CD4-positive, alpha-beta T cell treated with Interleukin-12 subunit alpha and Interleukin-12 subunit beta, for 1 hour (primary cell): ENCODE measurements at regions not wholly inside any gene's neighbourhood (a gene's known extent, or its start where the extent isn't known, plus 50 kb on each side); places are given as distances from the start of the nearest gene placed in this dataset.

ENCODE experiments used
- DNase-seq: peaks from one replicate; pipeline ENCODE4 v3.0.0-alpha.2; 2020

DNA sequence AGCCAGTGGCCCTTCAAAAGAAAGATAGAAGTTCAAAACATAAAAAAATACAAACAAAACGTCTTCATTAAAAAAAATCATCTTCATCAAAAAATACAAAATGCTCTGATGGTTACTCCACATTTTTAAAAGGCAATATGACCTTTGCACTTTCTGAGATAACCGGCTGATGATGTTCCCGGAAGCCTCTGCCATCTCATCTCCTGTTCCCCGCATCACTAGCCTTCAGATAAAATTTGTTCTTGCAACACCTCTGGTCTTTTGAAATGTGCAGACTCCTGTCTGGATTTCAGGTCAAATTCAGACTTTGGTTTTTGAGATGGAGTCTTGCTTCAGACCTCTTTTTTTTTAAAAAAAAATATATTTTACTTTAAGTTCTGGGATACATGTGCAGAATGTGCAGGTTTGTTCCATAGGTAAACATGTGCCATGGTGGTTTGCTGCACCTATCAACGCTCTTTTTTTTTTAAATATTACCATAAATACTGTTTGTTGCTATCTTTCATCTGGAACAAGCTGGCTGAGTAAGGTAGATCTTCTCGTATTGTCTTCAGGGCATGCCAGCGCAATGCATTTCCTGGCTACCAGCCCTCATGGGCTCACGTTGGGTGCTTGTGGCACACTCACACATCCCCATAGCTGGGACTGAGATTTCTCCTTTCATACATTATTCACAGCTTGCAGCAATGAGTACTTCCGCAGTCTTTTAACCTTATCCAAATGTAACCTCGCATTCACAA, 418.9 kb upstream of the ARGLU1 start:
- DNase-seq, result no peak

DNA sequence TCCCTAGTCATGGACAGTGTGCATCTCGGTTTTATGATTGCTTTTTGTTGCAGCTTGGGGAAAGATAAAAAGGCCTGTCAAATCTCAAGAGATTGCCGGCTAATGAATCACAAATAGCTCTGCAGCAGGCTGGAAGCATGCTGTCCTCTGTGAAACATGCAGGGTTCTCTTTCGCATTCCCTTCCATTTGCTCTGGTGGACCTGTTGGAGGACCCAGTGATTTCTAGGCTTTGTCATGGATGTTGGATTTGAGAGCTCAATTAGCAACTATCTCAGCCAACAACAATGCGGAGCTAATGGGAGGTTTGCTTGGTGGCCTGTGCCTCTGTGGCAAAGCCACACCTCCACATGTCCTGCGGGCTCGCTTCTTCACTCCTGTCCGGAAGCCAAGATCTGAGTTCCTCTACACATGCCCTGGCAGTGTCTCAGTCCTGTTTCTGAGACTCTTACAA, 418.1 kb upstream of the ARGLU1 start:
- no peak for DNase-seq

DNA sequence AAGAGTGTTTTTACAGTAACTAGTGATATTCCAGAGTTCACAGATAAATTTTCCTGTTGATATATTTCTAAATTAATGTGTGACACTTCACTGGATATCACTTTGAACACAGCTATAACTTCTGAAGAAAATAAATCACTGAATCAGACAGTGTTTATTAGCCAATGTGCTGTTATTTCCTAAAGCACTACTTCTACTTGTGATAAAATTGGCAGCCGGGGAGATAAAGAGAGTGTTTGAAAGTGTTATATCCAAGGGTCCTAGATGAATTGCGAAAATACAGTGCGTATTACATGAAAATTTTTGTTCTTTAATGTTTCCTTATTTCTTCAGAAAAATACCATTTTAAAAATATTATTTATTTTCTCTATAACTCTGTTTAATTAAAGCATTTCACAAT, 417.5 kb upstream of the ARGLU1 start:
- DNase-seq, result no peak

DNA sequence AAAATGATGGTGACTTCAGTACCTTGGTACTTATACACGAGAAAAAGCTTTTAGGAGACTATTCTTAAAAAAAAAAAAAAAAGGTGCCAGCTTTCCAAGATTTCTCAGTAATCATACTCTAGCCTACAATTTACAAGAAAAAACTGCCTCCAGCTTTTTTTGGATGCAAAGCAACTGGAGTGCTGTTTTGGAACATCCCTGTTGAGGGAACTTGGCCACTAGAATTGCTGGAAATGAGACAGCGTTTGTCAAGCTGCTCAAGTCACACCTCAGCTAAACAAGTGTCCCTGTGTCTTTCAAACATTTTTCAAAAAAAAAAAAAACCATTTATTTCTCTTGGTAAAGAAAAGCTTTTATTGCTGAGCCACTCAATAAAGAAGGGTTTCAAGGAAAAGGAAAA, 413.1 kb upstream of the ARGLU1 start:
- DNase-seq, result no peak

DNA sequence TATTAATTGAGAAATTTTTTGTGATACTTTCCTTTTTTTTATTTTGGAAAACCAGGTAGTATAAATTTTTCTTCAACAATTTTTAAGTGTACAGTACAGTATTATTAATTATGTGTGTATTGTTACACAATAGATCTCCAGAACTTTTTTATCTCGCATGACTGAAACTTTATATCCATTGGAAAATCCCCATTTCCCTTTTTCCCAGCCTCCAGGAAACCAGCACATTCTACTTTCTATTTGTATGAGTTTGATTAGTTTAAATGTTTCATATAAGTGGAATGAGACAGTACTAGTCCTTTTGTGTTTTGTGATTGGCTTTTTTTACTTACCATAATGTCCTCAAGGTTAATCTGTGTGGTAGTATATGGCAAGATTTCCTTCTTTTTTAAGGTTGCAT, 399.5 kb upstream of the ARGLU1 start:
- DNase-seq, result no peak

DNA sequence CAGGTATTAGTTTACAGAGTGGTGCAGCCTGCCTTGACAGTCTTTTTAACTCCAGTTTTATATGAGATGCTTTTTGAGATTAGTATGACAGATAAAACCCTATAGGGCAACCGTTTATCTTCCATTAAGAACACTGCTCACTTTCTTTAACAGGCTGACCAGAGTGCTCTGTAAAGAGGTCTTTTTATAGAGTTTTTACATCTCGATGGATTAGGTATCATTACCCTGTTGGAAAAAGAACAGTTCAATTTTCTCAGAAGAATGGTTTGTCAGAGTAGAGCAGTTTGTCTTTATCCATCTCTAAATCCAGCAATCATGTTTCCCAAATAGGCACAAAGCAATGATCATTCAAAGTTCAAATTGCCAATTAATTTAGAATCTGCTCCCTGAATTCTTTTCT, 395.2 kb upstream of the ARGLU1 start:
- no peak for DNase-seq

DNA sequence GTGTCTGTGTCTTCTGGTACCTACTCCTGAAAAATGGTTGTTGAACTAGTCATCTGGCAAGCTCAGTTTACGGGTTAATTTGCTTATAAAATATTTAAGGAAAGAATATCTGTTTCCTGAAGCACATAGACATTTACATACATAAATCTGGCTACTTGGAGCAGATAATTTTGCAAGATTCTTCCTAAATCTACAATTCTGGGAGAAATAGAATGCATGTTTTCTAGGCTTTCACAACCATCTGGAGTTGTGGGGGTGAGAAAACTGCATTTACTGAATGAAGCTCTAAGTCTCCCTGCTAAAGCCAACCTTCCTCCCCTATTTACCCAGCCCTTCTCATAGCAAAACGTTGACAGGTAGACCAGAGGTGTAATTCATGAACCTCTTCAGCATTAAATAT, 393.7 kb upstream of the ARGLU1 start:
- DNase-seq, result no peak

DNA sequence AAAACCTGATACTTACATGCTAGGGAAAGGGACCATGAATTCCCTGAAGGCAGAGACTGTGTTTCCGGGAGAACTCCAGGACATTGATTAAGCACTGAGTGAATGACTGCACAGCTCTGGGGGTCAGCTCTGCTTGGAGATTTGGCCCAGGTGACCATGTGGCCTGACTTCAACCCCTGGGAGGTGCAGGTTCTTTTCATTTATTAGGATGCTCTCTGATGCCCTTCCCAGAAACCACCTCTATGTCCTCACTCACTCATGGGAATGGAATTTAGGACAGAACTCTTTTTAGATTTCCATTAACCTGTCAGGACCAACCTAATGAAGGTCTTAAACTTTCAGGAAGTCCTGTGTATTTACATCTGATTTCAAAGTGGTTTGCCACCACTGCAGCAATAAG, 393.3 kb upstream of the ARGLU1 start:
- DNase-seq, result no peak

DNA sequence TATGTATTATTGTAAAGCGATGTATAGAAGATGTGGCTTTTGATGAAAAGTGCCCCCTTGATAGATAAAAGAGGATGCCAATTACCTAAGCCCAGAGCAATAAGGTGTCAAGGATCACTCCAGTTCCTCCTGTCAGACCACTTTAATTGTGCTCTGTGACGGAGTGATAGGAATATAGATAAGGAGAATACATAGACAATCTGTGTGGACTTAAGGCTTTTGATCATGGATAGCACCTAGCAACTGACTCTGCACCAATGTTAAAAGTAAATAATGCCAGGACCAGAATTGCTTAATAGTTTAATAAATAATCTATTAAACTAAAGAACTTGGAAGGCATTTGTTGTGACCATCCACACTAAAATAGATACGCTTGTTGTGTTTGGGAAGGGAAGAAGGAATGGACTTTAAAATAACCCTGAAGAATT, 390.7 kb upstream of the ARGLU1 start:
- no peak for DNase-seq

DNA sequence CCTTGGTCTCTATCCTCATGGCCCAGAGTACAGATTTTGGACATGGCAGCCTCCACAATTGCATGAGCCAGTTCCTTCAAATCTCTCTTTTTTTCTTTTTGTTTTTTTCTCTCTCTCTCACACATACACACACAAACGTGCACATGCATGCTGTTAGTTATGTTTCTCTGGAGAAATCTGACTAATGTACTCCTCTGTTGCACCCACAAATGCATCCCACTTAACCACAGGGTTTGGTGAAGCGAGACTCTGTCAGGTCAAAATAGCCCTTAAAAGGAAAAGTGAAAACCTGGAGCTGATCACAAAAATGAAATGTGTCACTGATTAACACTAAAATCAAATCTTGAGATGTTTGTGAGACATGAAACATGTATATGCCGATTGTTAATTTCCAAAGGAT, 374.6 kb upstream of the ARGLU1 start:
- DNase-seq, result no peak

DNA sequence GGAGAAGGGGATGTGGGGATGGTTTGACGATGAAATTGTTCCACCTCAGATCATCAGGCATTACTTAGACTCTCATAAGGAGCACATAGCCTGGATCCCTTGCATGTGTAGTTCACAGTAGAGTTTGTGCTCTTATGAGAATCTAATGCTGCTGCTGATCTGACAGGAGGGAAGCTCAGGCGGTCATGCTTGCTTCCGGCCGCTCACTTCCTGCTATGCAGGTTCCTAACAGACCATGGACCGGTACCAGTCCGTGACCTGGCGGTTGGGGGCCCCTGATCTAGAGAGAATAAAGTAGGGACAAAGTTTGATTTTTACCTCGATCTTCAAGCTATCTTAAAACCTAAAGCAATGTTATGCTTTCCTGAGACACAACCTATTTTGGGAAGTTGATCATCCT, 373.8 kb upstream of the ARGLU1 start:
- no peak for DNase-seq

DNA sequence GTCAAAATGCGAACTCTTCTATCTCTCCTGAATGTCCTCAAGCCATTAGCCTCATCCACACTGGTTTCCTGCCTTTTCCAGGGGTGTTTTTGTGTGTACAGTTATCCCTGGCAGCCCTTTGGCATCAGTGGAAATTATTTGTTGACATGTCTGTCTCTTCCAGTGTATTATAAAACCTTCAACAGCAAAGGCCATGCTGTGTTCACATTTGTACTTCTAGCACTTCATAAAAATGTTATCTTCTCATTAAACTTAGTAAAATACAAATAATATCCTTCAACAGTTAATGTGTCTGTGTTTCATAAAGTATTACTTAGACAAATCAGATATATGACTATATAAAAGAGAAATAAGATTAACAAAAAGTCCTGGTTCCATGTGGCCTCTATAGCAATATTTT, 359.5 kb upstream of the ARGLU1 start:
- no peak for DNase-seq

DNA sequence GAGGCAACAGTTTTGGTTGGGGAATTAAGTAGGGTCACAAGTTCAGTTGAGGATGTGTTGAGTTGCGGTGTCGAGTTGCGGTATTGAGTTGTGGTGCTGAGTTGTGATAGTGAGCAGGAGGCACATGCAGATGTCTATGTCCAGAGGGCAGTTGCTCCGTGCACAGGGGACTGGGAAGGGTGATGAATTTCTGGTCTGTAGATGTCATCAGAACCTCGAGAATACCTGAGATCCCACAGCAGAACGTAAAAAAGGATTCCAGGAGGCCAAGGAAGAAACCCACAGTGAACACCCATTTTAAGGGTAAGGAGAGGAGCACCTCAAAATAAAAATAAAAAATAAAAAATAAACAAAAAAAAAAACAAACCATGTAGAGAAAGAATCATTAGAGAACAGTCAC, 354.4 kb upstream of the ARGLU1 start:
- no peak for DNase-seq

DNA sequence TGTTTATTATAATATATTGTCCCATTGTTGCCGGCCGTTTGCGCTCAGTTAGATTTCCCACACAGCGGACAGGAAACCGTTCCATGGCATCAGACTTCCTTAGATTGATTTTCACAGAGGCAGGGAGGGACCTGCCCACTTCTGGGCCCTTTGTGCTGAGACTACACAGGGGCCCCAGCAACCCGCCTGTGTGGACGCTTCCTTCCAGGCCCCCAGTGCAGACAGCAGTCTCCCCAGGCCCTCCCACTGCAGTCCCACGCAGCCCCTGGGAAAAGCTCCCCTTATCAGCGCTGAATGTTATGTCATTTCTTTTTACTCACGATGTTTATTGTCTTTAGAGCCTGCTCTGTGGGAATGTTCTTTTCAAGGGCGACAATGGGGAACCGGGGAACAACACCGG, 351.7 kb upstream of the ARGLU1 start:
- no peak for DNase-seq

DNA sequence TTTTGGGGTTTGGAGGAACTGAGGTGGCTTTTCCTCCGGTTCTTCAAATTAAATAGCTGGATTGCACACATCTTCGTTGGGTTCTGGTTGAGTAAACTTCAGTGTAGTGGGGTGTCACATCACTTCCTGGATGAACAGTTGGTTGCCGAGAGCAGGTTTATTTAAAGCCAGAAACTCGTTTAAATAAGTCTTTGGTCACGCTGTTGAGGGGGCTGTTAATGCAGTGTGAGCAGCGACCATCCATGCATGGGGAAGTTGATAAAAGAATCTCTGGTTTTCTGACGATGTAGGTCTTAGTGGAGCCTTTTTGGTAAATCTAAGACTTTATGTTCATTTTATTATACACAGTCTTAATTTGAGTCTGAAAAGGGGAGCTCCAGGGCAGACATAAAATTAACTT, 351.2 kb upstream of the ARGLU1 start:
- DNase-seq, result no peak

DNA sequence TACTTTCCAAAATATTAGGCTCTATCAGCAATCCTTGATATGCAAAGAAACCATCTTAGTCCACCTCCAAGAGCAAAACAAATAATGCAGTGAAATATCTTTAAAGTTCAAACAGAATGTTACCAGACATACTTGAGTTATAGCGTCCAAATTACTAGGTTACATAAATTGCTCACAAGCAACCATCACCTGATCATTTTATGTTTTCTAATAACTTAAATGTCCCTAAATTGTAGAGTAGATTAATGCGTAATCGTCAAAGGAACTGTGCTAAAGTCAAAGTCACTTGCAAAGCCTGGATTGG, 350.6 kb upstream of the ARGLU1 start:
- DNase-seq, result no peak

DNA sequence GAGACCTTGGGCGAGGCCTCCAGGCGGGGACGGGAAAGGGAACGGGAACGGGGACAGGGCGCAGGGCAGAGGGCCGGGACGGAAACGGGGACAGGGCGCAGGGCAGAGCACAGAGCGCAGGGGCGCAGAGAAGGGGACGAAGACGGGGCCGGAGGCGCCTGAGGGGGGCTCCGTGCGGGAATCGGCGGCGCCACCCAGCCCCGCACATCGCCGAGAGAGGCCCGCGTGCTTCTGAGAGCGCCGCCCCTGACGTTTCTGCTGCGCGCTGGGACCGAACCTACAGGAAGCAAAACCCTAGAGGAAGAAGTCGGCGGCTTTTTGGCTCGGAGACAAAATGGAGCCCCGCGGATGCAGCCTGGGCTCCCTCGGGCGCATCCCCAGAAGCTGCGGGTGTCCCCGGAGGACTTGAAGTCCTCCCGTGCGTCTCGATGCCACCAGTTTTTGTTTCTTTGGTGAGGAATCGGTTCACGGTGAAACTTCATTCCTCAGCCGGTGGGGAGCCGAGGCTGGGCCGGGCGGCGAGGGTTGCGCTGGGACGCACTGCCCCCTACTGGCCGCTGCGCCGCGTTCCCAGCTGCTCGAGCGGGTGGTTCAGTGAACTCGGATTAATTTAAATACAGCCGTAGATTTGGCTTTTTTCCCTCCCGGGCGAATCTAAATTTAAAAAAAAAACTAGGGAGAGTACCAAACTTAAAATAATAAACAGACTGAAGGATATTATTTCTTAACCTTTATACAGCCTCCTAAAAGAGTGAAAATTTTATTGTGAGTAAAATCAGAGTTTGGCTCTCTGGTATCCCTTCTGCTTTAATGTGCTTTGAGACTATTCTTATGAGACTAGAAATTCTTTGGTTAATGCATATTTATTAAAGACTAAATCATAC, 350.0 kb upstream of the ARGLU1 start:
- peak; percentile 68 for DNase-seq

DNA sequence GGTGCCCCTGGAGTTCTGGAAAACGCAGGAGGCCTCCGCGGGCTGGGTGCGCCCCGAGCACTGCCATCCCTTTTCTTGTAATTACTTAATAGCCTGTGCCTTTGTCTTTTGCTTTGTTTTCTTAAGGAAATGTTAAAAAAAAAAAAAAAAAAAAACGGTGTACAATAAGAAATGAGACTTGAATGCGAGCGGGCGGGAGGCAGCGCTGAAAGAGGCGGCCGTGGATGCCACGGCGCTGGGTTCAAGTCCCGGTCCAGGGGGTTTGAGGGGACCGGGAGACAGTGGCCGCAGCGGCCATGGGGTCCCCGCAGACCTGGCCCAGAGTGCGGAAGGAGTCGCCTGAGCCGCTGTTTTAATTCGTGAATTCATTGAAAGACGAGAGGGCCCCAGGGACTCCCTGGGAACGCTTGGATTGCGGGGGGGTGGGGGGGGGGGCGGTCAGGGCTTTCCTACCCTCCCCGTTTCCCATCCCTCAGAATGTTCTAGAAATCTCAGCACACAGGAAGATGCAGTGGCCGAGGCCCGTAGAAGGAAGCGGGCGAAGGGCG, 349.2 kb upstream of the ARGLU1 start:
- no peak for DNase-seq

DNA sequence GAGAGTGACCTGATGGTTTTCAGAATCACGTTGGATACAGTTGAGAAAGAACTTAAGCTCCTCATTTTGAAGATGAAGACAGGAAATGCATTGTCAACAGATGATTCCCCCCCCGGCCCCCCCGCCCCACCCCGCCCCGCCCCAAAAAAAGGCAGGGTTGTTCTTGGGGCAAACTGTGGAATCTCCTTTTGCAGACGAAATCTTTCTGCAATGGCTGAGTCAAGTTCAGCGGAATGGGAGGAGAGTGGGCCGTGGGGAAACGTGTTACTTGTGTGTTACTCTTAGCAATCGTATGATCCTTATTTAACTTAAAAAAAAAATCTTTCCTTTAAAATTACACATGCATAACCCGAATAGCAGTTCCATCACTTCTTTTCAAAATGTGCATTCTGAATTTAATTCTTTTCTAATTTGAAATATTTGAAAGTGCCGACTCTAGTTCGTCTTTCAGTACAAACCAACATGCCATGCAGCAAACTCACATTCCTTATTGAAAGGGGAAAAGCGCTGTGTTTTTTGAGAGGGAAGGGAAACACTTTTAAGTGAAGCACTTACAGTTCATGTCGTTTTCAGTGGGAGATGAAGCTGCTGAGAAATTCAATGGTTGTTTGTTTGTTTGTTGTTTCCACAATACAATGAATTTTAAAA, 348.5 kb upstream of the ARGLU1 start:
- DNase-seq, result no peak

DNA sequence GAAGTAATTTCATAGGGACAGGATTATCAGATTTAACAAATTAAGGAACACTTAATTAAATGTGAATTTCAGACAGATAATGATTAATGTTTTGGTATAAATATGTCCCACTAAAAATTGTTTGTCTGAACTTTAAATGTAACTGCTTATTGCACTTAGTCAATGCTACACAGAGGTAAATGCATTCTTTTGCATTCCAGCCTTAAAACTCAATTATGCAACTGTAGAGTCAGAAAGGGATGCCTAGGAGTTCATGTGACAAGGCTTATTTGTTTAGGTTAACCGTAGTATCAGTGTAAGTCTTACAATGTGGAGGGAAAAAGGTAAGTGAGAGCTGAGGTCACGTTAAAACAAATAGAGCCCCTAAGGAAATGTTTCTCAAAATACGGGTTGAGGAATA, 347.2 kb upstream of the ARGLU1 start:
- DNase-seq, result no peak

DNA sequence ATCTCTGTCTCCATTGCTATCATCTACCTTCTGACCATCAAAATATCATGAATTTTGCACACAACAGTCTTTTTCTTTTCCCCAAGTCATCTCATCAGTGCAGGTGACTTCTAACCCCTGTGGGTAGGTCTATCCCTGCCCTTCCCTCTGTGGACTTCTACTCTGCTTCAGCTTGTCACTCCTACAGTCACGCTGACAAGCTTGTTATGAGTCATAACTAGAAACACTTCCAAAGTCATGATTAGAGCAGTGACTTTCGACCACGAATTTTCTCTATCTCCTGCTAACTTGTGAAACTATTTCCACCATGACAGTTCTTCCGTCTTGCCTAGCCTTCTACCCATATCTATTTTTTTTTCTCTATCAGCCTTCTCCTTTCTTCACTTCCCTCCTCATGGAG, 343.7 kb upstream of the ARGLU1 start:
- no peak for DNase-seq

DNA sequence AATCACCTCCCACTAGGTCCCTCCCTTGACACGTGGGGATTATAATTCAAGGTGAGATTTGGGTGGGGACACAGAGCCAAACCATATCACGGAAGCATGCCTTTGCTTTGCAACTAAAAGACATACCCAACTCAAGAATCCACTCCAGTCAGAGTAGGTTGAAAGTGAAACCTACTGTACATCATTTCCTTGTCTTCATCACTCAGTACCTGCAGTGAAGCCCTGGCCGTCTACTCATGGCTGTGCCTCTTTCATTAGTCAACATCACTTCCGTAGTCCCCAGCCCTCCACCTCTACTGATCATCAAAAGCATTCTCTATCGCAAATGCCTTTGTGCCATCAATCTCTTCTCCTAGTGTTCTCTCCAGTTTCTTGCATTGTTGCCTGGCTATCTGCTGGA, 343.1 kb upstream of the ARGLU1 start:
- no peak for DNase-seq

DNA sequence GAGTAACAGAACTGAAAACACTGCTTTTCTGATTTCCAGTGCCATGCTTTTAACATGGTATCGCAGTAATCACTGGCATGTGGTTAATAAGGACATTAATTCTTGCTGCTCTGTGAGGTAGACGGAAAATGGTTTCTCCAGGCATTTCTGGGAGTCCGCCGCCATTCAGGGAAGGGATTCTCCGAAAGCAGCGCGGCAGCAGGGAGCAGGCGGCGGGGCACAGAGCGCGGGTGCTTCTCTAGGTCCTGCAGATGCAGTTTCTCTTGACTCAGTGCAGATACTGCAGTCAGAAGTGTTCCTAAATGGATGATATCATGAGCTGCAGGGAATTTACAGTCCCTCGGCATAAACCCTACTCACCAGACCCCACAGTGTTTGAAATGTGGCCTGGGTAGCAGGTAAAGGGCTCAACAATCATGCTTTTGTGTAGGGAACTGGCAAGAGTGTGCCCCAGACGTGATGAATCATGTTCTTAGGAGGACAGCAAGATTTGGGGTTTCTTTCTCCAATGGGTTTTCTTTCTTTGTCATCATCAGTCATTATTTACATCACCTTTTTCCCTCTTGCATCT, 338.6 kb upstream of the ARGLU1 start:
- no peak for DNase-seq
